Neural cell (in vitro differentiated cells): ENCODE measurements at regions not wholly inside any gene's neighbourhood (a gene's known extent, or its start where the extent isn't known, plus 50 kb on each side); places are given as distances from the start of the nearest gene placed in this dataset.
"Not testable (repeated sequence)": the region's sequence is repeated elsewhere in the genome, so short reads cannot be mapped to it uniquely, and the experiment has no call there.

Experiments used
- EP300 ChIP-seq: fragments of 450-650 bp; conservative IDR thresholded peaks from 2 replicates; pipeline ENCODE4 v1.6.1; 2014; ENCODE audit warnings: antibody characterized with exemption, mild to moderate bottlenecking, moderate library complexity; ENCODE audit not compliant: poor library complexity, severe bottlenecking
- EZH2 ChIP-seq: fragments of 200-600, 300-800 bp; shearing (Covaris generic), sonication (generic); IDR thresholded peaks from 2 replicates; pipeline ENCODE4 v1.6.1; 2014; ENCODE audit warnings: antibody characterized with exemption, low read length, borderline replicate concordance, mild to moderate bottlenecking; ENCODE audit not compliant: insufficient read depth, poor library complexity, severe bottlenecking
- POLR2AphosphoS5 ChIP-seq: IDR thresholded peaks from 2 replicates; pipeline ENCODE4 v1.6.1; 2012
- RAD21 ChIP-seq: fragments of 450-650 bp; conservative IDR thresholded peaks from 2 replicates; pipeline ENCODE4 v1.6.1; 2014; ENCODE audit warnings: antibody characterized with exemption, mild to moderate bottlenecking, moderate library complexity
- SMC3 ChIP-seq: fragments of 450-650 bp; conservative IDR thresholded peaks from 2 replicates; pipeline ENCODE4 v1.6.1; 2014; ENCODE audit warnings: antibody characterized with exemption, mild to moderate bottlenecking, moderate library complexity; ENCODE audit not compliant: poor library complexity
- TAF1 ChIP-seq: IDR thresholded peaks from 2 replicates; pipeline ENCODE4 v1.6.1; 2012; ENCODE audit warnings: low read depth
- TF ChIP-seq, protein P1 (sequence below): fragments of 450-650 bp; IDR thresholded peaks from 2 replicates; pipeline ENCODE4 v1.5.1; 2014; ENCODE audit warnings: antibody characterized with exemption, mild to moderate bottlenecking, moderate library complexity; ENCODE audit not compliant: poor library complexity, severe bottlenecking

DNA sequence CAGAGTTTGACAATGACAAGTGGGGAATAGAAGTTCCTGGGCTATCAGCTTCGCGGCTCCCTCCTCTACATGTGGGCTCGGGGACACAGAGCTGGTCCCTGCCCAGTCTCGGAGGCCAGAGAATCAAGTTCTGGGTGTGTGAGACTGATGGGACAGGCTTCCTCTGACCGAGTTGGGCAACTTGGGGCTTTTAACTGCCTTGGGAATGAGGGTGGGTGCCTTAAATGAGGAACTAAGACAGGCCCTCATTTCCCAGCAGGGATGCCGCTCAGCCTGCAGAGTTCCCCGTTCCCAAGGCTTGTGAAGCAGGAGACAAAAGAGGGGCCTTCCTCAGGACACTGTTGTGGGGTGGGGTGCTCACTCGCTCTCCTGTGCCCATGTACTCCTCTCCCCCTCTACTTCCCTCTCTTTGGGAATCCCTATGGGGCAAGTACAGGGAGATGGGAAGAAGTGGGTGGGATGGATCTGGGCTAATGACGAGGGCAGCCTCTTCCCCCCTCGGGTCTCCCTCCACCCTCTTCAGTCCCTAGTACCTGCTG is 290.2 kb downstream of the BCL2L11 start:
- TF ChIP-seq, protein P1, sequence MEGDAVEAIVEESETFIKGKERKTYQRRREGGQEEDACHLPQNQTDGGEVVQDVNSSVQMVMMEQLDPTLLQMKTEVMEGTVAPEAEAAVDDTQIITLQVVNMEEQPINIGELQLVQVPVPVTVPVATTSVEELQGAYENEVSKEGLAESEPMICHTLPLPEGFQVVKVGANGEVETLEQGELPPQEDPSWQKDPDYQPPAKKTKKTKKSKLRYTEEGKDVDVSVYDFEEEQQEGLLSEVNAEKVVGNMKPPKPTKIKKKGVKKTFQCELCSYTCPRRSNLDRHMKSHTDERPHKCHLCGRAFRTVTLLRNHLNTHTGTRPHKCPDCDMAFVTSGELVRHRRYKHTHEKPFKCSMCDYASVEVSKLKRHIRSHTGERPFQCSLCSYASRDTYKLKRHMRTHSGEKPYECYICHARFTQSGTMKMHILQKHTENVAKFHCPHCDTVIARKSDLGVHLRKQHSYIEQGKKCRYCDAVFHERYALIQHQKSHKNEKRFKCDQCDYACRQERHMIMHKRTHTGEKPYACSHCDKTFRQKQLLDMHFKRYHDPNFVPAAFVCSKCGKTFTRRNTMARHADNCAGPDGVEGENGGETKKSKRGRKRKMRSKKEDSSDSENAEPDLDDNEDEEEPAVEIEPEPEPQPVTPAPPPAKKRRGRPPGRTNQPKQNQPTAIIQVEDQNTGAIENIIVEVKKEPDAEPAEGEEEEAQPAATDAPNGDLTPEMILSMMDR: not testable (repeated sequence)
- not testable (repeated sequence) for TF ChIP-seq TAF1, EP300, POLR2AphosphoS5, RAD21, EZH2, SMC3
